HEK293 (cell line): ENCODE measurements at regions not wholly inside any gene's neighbourhood (a gene's known extent, or its start where the extent isn't known, plus 50 kb on each side); places are given as distances from the start of the nearest gene placed in this dataset.

Experiments used
- KLF1 ChIP-seq: fragments of 450-650 bp; formaldehyde crosslinking; IDR thresholded peaks from 2 replicates; pipeline ENCODE4 v1.5.1; 2016; ENCODE audit warnings: missing biosample characterization, missing genetic modification characterization
- PBX3 ChIP-seq: sonication (generic); formaldehyde crosslinking; IDR thresholded peaks from 2 replicates; pipeline ENCODE4 v1.8.1; 2022; ENCODE audit warnings: mild to moderate bottlenecking, moderate library complexity, missing genetic modification reagents
- ZNF48 ChIP-seq: fragments of 450-650 bp; formaldehyde crosslinking; IDR thresholded peaks from 2 replicates; pipeline ENCODE4 v1.5.1; 2016; ENCODE audit warnings: missing biosample characterization, missing genetic modification characterization
- TF ChIP-seq, protein P1 (sequence below): fragments of 450-650 bp; formaldehyde crosslinking; IDR thresholded peaks from 2 replicates; pipeline ENCODE4 v1.5.1; 2016; ENCODE audit warnings: missing biosample characterization, missing genetic modification characterization
- TF ChIP-seq, protein P2 (sequence below): fragments of 450-650 bp; formaldehyde crosslinking; IDR thresholded peaks from 2 replicates; pipeline ENCODE4 v1.5.1; 2016; ENCODE audit warnings: missing biosample characterization, missing genetic modification characterization
- TF ChIP-seq, protein P3 (sequence below): fragments of 450-650 bp; formaldehyde crosslinking; optimal IDR thresholded peaks from 2 replicates; pipeline ENCODE3; 2016; ENCODE audit warnings: missing biosample characterization, mild to moderate bottlenecking, missing genetic modification characterization

GRCh38 chr10:21238717-21239116, 286.8 kb downstream of the SKIDA1 start:
- TF ChIP-seq, protein P1, sequence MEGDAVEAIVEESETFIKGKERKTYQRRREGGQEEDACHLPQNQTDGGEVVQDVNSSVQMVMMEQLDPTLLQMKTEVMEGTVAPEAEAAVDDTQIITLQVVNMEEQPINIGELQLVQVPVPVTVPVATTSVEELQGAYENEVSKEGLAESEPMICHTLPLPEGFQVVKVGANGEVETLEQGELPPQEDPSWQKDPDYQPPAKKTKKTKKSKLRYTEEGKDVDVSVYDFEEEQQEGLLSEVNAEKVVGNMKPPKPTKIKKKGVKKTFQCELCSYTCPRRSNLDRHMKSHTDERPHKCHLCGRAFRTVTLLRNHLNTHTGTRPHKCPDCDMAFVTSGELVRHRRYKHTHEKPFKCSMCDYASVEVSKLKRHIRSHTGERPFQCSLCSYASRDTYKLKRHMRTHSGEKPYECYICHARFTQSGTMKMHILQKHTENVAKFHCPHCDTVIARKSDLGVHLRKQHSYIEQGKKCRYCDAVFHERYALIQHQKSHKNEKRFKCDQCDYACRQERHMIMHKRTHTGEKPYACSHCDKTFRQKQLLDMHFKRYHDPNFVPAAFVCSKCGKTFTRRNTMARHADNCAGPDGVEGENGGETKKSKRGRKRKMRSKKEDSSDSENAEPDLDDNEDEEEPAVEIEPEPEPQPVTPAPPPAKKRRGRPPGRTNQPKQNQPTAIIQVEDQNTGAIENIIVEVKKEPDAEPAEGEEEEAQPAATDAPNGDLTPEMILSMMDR (tag by site-specific recombination) = no peak
- TF ChIP-seq, protein P2, sequence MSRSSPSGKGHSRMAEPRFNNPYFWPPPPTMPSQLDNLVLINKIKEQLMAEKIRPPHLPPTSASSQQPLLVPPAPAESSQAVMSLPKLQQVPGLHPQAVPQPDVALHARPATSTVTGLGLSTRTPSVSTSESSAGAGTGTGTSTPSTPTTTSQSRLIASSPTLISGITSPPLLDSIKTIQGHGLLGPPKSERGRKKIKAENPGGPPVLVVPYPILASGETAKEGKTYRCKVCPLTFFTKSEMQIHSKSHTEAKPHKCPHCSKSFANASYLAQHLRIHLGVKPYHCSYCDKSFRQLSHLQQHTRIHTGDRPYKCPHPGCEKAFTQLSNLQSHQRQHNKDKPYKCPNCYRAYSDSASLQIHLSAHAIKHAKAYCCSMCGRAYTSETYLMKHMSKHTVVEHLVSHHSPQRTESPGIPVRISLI (tag by site-specific recombination) = no peak
- no peak for TF ChIP-seq KLF1
- TF ChIP-seq, protein P3, sequence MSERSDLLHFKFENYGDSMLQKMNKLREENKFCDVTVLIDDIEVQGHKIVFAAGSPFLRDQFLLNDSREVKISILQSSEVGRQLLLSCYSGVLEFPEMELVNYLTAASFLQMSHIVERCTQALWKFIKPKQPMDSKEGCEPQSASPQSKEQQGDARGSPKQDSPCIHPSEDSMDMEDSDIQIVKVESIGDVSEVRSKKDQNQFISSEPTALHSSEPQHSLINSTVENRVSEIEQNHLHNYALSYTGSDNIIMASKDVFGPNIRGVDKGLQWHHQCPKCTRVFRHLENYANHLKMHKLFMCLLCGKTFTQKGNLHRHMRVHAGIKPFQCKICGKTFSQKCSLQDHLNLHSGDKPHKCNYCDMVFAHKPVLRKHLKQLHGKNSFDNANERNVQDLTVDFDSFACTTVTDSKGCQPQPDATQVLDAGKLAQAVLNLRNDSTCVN (tag by site-specific recombination) = no peak
- no peak for TF ChIP-seq PBX3 (CRISPR knock-in tag)
- TF ChIP-seq ZNF48 (tag by site-specific recombination) = no peak
